ENCODE measurements at regions not wholly inside any gene's neighbourhood (a gene's known extent, or its start where the extent isn't known, plus 50 kb on each side); places are given as distances from the start of the nearest gene placed in this dataset.

DNA sequence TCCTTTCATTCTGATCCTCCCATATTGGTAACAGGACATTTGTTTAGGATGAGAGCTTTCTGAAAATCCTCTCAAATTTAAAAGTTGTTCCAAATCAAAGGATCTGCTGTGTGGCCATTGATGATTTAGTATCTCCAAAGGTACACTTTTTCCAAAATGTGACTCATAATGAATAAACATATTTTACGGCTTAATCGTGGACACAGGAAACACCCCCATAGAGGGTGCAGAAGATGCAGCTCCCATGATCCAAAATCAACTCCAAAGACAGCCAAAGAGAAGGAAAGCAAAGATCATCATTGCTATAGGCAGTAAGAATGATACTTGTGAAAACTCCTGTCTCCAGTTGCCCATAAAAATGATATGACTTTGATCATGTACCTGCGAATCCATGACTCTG, 239.7 kb downstream of the PIK3R1 start:
- no peak for DNase-seq

GRCh38 chr5:68456756-68457217, 241.2 kb downstream of the PIK3R1 start:
- DNase-seq, result no peak

DNA sequence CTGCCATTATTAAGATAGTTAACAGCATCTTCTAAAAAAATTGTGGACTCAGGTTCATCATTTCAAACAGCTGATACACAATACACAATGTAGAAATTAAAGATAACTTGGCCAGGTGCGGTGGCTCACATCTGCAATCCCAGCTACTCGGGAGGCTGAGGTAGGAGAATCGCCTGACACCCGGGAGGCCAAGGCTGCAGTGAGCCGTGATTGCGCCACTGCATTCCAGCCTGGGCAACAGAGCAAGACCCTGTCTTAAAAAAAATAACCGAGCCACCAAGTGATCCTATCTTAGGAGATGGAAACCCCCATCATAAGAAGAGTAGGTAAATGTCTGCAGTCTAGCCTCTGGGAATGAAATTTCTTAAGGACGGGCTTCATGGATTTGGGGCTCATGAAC, 241.7 kb downstream of the PIK3R1 start:
- DNase-seq, result no peak

DNA sequence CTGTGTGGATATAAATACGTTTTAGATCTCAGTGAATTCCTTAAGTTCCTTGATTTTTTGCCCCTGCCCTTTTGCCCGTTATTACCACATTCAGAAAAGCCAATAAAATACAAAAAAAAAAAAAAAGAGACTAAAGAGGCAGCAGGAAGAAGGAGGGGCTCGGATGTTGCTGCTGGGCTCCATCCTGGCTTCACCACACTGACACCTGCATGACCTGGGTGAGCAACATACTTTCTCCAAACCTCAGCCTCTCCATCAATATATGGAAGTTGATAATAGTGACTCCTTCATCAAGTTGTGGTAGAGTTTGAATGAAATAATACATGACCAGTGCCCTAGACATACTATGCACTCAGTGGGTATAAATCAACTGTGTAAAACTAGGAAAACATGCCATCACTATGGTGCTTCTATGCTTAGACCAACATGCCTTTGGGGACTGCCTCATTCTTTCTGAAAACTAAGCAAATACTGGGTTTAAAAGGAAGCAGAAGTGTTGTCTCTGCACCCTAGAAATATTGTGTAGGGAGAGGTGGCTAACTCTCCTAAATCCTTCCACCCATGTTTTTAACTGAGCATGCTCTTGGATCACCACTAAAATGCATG, 243.0 kb downstream of the PIK3R1 start:
- no peak for DNase-seq

- no peak for DNase-seq
These were observed 243.7 kb downstream of the PIK3R1 start for GRCh38 chr5:68459093-68459809.

DNA sequence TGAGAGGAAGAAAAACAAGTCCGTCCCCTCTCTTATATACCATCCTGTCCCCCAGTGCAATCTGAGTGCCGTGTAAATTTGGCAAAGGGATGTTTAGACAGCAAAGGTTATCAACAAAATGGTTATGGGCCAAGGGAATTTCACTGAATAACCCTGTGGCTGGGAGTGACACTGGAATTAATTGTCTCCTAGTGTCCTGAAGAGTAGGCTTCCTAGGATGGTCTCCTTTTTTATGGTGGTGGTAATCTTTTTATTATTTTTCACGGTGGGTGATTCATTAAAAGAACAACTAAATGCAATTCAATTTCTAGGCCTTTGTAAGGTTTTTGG, 244.2 kb downstream of the PIK3R1 start:
- no peak for DNase-seq

GRCh38 chr5:68460147-68460798, 244.7 kb downstream of the PIK3R1 start:
- DNase-seq, result peak in 3 of 5 donors; percentile 23 to 59 (median 25)

DNA sequence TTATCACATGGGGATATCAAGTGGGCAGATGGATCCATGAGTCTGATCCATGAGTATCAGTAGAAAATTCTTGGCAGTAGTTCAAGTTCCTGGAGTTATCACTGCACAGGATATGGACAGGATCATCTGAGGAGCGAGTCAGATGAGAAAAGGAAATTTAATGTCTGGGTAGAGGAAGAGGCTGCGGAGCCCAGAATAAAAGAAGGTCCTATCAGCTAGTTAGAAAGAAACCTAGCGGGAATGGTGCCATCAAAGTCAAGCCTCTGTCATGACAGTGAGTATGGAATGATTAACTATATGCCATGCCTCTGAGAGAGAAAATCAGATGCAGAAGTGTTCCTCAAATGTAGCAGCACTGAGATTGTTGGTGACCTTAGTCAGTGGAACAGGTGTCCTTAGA, 248.1 kb downstream of the PIK3R1 start:
- DNase-seq, result no peak

DNA sequence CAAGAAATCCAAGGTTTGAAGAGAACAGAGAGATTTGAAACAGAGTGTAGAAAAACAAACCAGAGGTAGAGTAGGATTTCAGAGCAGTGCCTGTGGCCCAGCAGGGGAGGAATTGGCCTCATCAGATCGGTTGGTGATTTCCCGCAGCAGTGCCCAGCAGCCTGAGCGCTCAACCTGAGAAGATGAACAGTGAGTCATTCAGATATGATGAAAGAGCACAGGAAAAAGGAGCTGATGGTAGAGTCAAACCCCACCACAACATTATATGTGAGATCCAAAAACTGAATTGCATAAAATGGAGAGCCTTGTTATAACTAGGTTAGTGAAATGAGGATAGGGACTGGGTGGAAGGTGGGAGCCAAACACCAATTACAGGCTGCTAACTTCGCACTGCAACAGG, 248.9 kb downstream of the PIK3R1 start:
- peak in 1 of 5 donors; percentile 76 for DNase-seq

DNA sequence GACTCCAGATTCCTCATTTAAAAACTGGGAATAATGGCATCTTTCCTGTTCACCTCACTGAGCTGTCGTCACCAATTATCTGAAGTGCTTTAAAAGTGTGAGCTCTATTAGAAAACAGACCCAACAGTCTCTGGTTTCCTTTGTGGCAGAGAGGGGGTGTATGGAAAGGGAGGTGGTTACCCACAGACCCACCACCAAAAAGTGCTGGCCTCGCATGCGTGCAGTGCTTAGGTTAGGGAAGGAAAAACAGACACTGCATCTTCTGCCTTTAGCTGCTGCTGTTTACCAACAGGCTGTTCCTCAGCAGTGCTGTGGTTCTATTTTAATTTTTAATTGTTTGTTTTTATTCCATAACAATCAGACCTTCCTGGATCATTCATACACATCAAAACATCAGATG, 249.6 kb downstream of the PIK3R1 start:
- peak in 1 of 5 donors; percentile 29 for DNase-seq

DNA sequence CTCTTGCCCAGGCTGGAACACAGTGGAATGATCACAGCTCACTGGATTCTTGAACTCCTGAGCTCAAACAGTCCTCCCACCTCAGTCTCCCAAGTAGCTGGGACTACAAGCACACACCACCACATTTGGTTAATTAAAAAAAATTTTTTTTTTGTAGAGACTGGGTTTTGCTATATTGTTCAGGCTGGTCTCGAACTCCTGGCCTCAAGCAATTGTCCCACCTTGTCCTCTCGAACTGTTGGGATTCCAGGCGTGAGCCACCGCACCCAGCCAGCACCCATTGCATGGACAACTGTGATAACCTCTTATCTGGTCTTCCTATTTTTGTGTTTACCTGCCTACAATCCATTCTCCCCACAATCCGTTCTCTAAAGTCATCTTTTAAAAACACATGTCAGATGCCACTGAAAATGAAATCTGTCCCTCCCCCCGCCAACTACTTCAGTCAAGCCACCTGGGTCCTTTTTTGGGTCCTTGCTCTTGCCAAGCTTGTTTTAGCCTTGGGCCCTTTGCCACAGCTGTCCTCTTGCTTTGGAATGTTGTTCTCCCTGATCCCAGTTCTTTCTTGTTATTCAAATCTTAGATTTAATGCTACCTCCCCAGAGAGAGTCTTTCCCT, 250.5 kb downstream of the PIK3R1 start:
- DNase-seq, result no peak

DNA sequence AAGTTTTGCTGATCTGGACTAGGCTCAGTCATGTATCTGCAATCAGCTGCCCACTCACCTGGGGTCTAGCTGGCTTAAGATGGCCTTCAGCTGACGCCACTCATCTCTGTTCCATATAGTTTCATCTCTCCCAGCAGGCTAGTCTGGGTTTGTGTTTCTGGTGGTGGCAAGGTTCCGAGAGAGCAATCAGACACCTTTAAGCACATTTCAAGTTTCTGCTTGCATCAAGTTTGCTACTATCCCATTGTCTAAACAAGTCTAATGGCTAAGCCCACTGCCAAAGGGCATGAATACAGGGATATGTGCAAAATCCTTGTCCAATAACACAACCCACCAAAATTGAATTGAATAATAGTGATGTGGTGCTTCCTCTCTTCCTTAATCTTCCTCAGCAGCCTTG, 251.7 kb downstream of the PIK3R1 start:
- no peak for DNase-seq

GRCh38 chr5:68467794-68468193, 252.2 kb downstream of the PIK3R1 start:
- no peak for DNase-seq

DNA sequence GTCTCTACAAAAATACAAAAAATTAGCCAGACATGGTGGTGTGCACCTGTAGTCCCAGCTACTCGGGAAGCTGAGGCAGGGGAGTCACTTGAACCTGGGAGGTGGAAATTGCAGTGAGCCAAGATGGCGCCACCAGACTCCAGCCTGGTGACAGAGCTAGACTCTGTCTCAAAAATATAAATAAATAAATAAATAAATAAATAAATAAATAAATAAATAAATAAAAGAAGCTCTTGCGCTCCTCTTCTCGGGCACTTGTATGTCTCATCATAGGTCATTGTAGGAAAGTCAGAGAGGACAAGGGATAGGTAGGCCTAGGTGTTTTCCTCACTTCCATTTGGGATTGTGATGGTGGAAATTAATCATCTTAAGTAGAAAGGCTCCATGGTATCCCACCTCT, 252.8 kb downstream of the PIK3R1 start:
- DNase-seq, result no peak

GRCh38 chr5:68475476-68475983, 260.0 kb downstream of the PIK3R1 start:
- no peak for DNase-seq

- DNase-seq, result no peak
These were observed 261.3 kb downstream of the PIK3R1 start for GRCh38 chr5:68476854-68477253.

DNA sequence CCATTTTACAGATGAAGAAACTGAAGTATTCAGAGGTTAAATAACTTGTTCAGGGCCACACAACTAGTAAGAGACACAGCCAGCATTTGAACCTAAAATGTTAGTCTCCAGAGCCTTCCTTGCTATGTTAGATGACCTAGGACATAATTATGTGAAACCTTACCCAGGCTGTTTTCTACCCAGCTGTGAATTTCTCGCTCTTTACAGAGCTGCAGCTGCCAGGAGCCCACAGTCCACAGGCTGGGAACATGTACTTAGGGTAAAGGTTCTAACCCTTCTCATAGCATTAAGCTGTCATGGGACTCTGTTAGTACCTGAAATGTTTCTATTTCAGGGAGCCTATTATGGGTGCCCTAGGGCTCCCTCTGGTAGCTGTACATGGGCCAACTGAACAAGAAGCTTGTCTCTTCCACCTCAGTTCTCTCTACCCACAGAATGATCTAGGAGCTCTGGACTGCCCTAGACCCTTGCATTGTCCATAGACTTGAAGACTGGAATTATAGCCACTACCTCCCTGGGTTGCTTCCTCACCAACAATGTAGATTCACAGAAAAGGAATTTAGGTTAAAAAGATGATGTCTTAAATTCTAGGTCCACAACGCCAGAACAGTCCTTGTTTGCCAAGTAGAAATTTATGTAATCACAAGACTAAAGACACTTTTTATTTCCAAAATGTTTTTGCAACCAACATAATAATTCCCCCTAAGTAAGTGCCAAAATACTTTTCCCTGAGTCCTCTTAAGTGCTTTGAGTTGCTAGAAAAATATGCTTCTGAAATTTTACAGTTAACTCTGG, 262.9 kb downstream of the PIK3R1 start:
- DNase-seq, result no peak

DNA sequence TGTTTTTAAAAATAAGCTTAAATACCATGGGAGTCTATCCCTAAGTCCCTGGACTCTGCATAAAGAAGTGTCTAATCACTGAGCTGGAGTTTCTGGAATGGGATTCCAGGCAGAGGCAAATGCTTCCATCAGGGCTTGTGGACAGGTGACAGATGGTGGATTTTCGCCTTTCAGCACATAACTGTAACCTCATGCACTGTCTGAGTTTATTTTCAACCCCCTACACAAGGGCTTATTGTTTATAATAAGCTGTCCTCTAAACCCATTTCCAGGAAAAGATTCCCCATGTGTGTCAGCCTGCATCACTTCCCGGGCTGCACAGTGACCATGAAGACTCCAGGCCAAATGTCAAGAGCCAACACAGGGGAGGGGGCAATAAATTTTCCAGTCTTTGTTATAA, 264.0 kb downstream of the PIK3R1 start:
- no peak for DNase-seq

GRCh38 chr5:68480335-68480940, 264.9 kb downstream of the PIK3R1 start:
- no peak for DNase-seq

DNA sequence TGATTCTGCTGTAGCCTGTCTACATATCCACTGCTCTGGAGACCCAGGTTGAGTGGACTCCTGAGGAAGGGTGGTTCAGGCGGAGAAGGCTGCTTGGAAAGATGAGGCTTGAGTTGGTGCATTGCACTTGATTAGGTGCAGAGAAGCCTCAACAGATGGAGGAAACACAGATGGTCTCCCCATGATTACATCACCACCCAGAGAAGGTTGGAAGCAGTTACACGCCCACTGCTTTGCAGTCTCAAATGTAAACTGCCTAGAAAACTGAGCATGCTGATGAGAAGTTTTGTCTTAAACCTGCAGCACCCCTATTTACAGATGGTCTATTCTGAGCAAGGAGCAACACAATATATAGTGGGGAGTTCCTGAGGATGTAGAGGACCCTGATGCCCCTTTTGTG, 266.6 kb downstream of the PIK3R1 start:
- no peak for DNase-seq

DNA sequence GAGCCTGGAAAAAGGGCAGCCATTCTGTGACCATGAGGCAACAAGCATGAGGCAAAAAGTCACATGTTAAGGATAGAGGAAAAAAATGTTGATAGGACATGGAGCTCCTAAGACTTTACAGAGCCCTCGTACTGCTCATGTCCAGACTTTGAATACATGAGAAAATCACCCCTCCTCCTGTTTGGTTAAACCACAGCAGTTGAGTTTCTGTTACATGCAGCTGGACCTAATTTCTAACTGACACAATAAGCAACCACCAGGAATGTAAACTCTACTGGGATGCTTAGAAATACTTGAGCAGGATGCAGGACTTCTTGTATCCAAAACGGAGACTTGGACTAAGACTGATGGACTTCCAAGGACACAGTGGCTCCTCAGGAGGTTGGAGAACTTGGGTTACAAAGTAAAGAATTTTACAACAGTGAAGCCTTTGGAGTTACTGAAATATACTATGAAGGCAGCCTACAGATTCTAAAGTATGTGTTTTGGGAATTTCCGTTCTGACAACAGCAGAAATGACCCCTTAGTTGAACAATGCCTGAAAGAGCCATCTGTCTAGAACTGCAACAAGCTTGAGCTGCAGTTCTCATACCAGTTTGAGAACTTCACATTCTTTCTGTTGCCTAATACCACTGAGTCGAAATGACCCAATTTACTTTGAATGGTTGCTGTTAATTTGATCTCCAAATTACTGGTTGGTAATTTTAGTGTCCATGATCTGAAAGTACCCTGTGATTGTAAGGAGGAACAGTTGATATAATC, 268.9 kb downstream of the PIK3R1 start:
- no peak for DNase-seq

DNA sequence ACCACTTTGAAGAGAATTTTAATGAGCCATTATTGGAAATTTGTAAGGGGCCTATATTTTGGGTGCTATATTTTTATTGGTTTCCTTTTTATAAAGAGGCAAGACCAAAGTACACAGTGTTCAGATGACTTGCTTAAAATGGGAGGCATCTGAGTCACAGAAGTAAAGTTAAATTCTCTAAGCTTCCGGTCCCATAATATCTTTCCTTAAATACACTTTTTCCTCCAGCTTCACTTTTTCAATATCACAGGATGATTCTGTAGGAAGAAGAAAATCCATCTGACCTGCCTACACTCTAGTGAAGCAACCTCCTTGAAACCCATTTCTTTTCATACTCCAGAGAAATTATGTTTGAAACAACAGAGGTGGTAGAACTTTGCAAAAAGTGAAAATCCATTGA, 274.0 kb downstream of the PIK3R1 start:
- no peak for DNase-seq

All from T-helper 1 cell (primary cell).